HG03460 (cell line): ENCODE measurements at regions not wholly inside any gene's neighbourhood (a gene's known extent, or its start where the extent isn't known, plus 50 kb on each side); places are given as distances from the start of the nearest gene placed in this dataset.
"Not testable (repeated sequence)": the region's sequence is repeated elsewhere in the genome, so short reads cannot be mapped to it uniquely, and the experiment has no call there.

Experiments
- ATAC-seq: cut with Tn5 transposase; IDR thresholded peaks from one replicate; pipeline ENCODE4 v1.9.1; 2021; ENCODE audit not compliant: unreplicated experiment

DNA sequence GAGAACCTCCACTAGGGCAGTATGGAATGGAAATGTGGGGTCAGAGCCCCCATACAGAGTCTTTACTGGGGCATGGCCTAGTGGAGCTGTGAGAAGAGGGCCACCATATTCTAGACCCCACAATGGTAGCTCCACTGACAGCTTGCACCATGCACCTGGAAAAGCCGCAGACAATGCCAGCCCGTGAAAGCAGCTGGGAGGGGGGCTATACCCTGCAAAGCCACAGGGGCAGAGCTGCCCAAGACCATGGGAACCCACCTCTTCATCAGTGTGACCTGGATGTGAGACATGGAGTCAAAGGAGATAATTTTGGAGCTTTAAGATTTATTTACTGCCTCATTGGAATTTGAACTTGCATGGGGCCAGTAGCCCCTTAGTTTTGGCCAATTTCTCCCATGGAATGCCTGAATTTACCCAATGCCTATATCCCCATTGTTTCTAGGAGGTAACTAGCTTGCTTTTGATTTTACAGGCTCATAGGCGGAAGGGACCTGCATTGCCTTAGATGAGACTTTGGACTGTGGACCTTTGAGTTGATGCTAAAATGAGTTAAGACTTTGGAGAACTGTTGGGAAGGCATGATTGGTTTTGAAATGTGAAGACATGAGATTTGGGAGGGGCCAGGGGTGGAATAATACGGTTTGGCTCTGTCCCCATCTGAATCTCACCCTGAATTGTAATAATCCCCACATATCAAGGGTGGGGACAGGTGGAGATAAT lies 89.4 kb upstream of the MAMLD1 start:
- ATAC-seq: not testable (repeated sequence)

DNA sequence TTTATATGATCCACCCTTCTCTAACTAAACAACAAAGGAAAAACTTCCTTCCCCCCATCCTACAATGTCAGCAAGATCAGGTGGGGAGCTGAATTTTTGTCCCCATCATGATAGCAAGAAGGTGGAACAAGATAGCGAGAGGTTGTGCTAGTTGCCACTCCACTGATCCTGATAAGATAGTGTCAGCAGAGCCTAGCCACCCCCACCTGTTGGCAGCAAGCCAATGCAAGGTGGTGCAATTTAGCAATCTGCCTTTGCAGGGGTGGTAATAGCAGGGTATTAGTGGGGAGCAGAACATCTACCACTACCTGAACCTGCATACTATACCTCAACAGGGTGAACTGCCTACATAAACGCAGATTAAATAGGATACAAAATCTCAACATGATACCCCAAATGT lies 80.2 kb upstream of the MAMLD1 start:
- ATAC-seq: no peak

DNA sequence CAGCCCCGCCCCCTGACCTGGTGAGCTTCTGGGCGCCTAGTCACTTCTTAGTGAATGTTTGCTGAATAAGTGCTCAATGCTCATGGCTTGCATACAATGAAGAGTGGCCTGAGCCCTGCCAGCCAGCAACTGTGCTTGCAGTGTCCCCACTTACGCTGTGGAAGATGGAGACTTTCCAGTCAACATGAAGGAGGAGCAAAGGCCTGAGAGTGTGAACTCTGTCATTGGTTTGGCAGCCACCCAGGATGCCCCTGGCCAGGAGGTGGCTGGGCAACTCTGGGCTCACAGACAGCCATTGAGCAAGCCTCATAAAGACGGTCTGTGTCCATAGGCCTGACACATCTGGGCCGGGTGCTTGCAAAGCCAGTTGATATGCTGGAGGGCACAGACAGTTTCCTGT lies 72.1 kb upstream of the MAMLD1 start:
- no peak for ATAC-seq

DNA sequence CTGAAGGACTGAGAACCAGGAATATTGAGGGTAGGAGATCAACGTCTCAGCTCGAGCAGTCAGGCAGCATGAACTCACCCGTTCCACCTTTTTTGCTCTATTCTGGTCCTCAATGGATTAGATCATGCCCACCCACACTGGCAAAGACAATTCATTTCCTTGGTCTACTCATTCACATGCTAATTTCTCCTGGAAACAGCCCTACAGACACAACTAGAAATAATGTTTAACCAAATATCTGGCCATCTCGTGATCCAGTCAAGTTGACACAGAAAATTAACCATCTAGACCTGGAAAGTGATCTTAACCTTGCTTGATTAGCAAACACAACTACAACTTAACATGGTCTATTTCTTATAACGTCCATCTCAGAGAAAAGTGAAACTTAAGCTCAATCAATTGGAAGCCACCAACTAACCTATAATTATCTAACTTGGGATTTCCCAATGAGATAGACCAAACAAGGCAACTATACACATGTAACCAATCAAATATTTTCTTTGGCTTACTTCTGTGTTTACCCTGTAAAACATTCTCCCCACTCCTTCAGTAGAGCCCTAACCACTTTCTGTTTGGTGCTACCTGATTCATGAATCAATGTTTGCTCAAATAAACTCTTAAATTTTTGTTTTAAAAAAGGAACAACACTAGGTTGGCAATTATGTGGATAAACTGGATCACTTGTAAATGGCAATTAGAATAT lies 69.7 kb upstream of the MAMLD1 start:
- no peak for ATAC-seq

DNA sequence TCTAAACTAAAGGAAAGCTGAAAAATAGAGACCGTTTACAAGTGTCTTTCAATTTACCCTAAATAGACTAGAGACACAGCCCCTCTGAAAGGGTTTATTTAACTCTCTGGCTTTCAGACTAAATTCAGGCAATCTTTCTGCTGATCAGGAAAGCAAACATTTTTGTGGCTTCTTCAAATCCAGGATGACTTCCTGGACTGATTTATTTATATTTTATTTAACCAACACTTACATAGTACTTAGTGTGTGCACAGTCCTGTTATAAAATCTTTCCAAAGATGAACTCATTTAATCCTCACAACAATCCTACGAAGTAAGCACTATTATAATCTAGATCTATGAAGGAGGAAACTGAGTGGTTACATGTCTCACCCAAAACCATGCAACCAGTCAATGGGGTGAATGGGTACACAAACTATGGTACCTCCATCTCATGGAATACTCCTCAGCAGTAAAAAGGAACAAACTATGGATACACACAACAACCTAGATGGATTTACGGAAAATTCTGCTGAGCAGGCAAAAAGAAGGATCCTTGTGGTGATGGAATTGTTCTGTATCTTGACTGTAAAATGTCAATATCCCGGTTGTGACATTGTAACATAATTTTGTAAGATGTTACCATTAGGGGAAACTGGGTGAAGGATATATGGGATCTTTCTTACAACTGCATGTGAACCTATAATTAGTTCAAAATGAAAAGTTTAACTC lies 64.1 kb upstream of the MAMLD1 start:
- no peak for ATAC-seq

DNA sequence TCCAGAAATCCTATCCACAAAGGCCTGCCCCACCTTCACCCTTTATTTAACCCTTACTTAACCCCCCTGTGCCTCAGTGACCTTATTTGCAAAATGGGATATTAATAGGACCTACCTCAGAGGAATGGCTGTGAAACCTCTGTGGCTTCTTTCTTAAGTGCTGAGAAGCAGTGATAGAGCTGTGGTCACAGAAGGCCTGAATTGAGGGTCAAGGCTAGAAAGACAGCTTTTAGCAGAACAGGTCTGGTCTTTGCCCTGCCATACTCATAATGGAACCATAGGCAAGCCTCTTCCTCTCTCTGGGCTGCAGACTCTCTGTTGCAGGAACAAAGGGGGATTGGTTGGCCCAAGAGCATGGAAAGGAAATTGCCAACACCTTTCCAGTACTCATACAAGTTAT lies 63.5 kb upstream of the MAMLD1 start:
- ATAC-seq: no peak

DNA sequence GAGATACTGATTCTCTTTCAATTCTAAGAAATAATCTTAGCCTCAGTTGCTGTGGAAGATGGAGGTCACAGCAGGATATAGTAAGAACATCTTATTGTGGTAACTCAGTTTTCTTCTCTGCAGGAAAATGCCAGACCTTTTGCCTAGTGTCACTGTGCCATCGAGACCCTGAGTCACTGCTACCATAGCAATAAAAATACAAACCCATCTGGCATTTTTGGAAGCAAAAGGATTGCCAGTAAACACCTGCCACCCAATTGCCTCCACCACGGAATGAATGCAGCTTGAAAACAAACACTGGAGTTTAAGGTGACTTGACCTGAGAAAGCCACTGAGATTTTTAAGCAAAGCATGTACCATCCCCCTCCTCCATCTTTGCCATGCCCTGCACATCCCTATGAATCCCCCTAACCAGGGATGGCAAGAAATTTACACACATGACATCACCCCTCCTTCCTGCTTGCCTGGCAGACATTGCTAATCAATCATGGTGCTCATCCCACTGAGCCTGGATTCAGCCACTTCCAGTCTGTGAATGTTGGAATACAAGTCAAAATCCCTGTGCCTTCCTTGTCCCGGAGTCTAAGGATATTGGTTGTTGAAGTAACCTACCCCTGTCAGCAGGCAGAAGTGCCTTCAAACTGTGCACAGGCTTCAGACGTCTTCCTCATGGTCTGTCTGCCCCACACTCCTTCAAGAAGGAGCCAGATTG lies 59.6 kb upstream of the MAMLD1 start:
- ATAC-seq: no peak

DNA sequence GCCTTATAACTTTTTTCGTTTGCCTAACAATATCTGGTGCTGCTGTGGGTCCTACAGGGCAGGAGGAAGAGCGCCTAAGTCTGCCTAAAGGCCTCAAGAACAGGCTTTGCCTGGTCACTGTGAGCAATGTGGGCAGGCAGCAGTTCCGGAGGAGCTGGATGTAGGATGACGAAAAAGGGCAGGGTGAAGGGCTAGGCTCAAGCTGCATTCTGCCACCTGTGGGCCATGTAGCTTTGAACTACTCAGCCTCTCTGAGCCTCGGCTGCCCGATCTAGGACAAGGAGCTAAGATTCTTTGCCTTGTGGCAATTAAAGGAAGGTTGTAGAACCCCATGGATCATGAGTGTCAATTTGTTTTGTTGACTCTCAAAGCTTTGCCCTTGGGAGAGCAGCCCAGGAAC lies 57.1 kb upstream of the MAMLD1 start:
- ATAC-seq: no peak

DNA sequence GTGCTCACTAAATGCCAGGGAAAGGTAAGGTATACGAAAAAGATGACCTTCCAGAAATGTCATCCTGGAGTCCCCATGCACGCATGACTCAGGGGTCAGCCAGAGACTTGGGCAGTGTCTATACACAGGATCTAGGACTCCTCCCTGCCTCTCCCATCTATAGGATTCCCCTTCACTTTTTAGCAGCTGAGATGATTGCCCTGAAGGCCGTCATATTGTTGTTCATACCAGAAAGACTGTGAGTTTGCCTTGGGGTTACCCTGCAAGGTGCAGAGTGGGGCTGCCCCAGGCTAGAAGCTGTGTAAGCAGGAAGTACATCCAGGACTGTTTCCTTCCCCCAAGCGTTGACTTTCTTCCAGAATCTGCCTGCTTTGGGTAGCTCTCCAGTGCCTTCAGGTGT lies 55.1 kb upstream of the MAMLD1 start:
- no peak for ATAC-seq

DNA sequence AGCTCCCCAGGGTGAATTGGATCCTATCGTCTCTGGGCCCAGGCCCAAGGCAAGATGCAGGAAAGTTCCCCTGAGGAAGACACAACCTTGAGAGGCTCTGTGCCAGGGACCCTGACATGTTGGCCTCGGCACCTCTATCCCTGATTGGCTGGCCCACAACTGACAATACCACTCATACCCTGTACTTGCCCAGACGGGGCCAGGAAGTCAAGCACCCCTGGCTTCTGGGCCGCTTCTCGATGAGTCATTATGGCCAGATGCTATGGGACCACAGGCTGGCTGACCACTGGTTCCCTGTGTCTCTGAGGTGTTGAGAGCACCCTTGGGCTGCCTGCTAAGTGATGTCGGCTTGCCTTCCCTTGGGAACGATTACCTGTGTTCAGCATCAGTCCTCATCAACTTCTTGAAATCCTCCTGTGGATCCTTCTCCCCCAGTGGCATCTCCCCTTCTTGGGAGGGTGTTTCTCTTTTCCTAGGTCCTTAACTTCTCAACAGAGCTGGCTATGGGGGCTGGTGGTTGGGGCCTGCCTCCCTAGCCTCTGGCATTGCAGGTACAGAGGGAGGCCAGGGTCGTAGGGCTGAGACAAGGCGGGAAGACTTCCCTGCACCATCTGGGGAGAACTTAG lies 54.5 kb upstream of the MAMLD1 start:
- no peak for ATAC-seq

DNA sequence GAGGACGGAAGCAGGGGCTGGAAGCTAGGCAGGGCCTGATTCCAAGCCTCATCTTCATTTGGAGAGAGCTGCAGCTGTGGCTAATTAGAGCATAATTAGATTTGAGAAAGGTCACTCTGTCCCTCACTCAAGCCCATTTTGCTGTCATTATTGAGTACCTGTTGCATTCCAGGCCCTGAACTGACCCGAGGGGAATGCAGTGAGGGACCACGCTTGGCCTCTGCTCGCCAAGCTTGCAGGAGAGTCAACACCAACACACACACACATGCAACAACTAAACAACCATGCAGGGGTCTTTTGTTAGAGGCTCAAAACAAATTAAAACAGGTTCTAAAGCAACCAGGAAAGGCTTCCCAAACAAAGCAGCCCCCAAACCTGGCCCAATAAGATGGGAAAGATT lies 52.7 kb upstream of the MAMLD1 start:
- ATAC-seq: no peak

DNA sequence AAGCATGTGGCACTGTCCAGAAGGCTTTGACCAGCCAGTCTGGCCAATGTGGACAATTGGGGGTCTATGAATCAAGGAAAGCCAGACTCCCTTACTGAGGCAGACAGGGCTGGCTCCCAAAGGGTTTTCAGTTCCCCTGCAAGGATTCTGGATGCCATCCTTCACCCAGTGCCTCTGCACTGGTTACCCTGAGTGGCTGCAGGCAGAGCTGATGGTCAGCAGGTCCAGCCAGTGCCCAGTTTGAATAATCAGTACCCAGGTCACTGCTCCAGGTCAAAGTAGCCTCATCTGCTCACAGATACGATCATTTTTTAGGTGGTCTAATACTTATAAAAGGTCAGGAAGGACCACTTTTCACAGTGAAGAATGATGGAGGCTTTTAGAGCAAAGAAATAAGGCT lies 52.2 kb upstream of the MAMLD1 start:
- no peak for ATAC-seq

DNA sequence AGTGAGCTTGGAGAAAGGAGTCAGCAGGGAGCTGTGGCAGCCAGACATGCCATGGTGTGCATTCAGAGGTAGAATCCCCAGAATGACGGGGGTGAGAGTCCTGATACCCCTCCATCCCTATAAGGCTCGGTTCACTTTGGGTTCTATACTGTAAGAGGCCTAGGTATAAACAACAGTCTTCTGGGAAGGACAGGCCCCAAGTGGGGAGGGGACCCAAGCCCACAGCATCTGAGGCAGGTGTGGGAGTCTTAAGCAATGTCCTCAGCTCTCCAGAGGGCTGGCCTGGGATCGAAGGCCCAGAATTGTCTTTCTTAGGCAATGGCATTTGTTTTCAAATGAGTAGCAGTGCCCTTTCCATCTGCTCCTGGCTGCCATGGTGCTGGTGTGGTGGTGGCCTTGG lies 50.2 kb upstream of the MAMLD1 start:
- ATAC-seq: no peak
